ENCODE measurements at regions not wholly inside any gene's neighbourhood (a gene's known extent, or its start where the extent isn't known, plus 50 kb on each side); places are given as distances from the start of the nearest gene placed in this dataset.
"Not testable (repeated sequence)": the region's sequence is repeated elsewhere in the genome, so short reads cannot be mapped to it uniquely, and the experiment has no call there.

DNA sequence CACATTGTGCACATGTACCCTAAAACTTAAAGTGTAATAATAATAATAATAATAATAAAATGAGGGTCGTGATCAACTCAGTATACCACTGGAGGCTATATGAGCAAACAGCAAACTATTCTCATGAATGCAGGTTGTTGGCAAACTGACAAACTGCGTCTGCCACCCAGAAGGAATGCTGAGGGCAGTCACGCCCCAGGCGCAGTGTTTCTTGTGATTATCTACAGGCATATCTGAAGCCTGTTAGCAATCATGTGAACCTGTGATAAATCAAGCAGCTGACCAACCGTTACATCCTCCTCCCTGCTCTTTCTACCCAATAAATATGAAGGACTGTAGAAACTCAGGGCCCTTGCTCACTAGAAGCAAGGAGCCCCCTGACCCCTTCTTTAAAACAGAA lies 416.9 kb downstream of the CDH10 start:
- H3K27me3 ChIP-seq (ENCODE audit: control insufficient read depth, insufficient read depth, low read length); H3K27ac ChIP-seq (ENCODE audit: low read depth, low read length); H3K9me3 ChIP-seq (ENCODE audit: control insufficient read depth, insufficient read depth, low read length); H3K4me1 ChIP-seq (ENCODE audit: control insufficient read depth, insufficient read depth, low read length); H3K9ac ChIP-seq (ENCODE audit: low read depth, low read length); H3K36me3 ChIP-seq (ENCODE audit: control insufficient read depth, insufficient read depth, low read length); H3K4me3 ChIP-seq (ENCODE audit: low read depth, low read length): not testable (repeated sequence)

DNA sequence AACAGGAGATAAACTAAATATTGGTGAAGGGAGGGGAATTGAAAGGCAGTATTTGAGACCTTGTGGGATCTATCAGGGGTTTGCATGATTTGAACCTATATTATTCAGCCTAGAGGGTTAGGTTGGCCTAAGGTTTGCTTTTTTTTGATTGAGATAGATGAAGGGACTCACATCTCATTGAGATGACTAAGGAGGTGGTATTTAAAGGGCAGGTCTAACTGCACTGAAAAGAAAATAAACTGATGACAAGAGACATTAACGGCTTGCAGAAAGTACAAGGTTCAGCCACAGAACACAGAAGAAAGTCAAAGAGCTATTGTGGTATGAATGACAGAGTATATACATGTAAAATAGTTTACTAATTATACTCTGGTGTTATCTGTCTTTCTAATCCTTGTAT lies 412.7 kb downstream of the CDH10 start:
- H3K9ac ChIP-seq (ENCODE audit: low read depth, low read length): no peak overlapping the region
- H3K9me3 ChIP-seq (ENCODE audit: control insufficient read depth, insufficient read depth, low read length): no peaks in the 10 kb centered on the region
- H3K27ac ChIP-seq (ENCODE audit: low read depth, low read length): no peak overlapping the region
- no peak overlapping the region for H3K4me3 ChIP-seq (ENCODE audit: low read depth, low read length)
- H3K27me3 ChIP-seq (ENCODE audit: control insufficient read depth, insufficient read depth, low read length): no peaks in the 10 kb centered on the region
- no peaks in the 10 kb centered on the region for H3K36me3 ChIP-seq (ENCODE audit: control insufficient read depth, insufficient read depth, low read length)
- H3K4me1 ChIP-seq (ENCODE audit: control insufficient read depth, insufficient read depth, low read length): no peaks in the 10 kb centered on the region

DNA sequence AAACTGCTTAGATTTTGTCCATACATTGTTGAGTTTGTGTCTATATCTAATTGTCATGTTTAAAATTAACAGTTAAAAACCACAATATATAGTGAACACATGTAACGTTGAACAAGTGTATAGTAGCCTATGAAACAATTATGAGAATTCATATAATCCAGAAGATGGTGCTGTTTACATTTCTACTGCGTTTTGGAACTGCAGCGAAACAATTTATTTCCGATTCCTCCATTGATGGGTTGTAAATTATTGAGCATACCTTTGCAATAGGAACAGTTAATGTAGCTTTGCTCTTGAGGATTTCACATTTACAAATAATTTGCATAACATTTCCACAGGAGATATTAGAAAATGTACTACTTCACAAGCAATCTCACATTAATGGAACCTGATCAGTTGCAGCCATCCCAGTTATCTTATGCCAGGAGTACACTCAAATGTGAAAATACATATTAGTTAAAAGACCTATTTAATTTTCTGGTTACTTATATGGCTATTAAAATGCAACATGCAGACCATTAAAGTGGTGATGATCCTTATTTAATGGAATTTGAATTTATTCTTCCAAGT lies 411.8 kb downstream of the CDH10 start:
- H3K36me3 ChIP-seq (ENCODE audit: control insufficient read depth, insufficient read depth, low read length): no peaks in the 10 kb centered on the region
- H3K27me3 ChIP-seq (ENCODE audit: control insufficient read depth, insufficient read depth, low read length): no peaks in the 10 kb centered on the region
- H3K9me3 ChIP-seq (ENCODE audit: control insufficient read depth, insufficient read depth, low read length): no peaks in the 10 kb centered on the region
- H3K27ac ChIP-seq (ENCODE audit: low read depth, low read length): no peak overlapping the region
- no peak overlapping the region for H3K4me3 ChIP-seq (ENCODE audit: low read depth, low read length)
- H3K4me1 ChIP-seq (ENCODE audit: control insufficient read depth, insufficient read depth, low read length): no peaks in the 10 kb centered on the region
- no peak overlapping the region for H3K9ac ChIP-seq (ENCODE audit: low read depth, low read length)

DNA sequence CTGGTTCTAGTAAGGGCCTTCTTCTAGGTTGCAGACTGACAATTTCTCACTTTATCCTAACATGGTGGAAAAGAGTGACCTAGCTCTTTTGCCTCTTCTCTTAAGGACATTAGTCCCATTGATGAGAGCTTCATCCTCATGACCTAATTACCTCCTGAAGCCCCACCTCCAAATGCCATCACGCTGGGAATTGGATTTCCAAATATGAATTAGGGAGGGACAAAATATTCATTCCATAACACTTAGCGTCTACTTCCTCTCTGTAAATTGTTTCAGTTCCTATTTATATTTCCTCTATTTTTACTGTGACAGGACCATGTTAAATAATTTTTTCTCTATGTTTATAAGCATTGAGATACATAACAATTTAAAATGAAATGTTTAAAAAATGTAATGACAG lies 408.8 kb downstream of the CDH10 start:
- Histone ChIP-seq H3K27ac (ENCODE audit: low read depth, low read length) (no peak overlapping the region), H3K27me3 (ENCODE audit: control insufficient read depth, insufficient read depth, low read length) (no peaks in the 10 kb centered on the region), H3K4me1 (ENCODE audit: control insufficient read depth, insufficient read depth, low read length) (no peaks in the 10 kb centered on the region), H3K9ac (ENCODE audit: low read depth, low read length) (no peak overlapping the region), H3K9me3 (ENCODE audit: control insufficient read depth, insufficient read depth, low read length) (no peaks in the 10 kb centered on the region), H3K4me3 (ENCODE audit: low read depth, low read length) (no peak overlapping the region), H3K36me3 (ENCODE audit: control insufficient read depth, insufficient read depth, low read length) (no peaks in the 10 kb centered on the region)

DNA sequence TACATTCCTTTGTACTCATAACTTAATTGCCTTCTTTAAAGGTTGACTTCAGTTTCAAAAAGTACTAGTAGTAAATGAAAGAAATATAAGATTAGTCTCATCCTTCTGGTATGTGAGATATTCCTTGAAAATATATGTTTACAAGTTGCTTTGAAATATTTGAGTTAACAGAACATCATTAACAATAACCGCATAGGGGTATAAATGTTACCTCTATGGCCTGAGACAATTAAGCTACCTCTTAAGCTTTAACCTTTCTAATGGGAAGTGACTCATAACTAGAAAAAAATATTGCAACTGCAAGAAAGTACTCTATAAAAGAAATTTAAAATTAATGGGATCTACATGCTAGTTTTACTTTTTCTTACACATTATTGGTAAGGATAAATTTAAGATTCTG lies 399.0 kb downstream of the CDH10 start:
- H3K27ac ChIP-seq (ENCODE audit: low read depth, low read length): no peak overlapping the region
- no peak overlapping the region for H3K4me3 ChIP-seq (ENCODE audit: low read depth, low read length)
- no peak overlapping the region for H3K9ac ChIP-seq (ENCODE audit: low read depth, low read length)
- no peaks in the 10 kb centered on the region for H3K9me3 ChIP-seq (ENCODE audit: control insufficient read depth, insufficient read depth, low read length)
- no peaks in the 10 kb centered on the region for H3K36me3 ChIP-seq (ENCODE audit: control insufficient read depth, insufficient read depth, low read length)
- H3K27me3 ChIP-seq (ENCODE audit: control insufficient read depth, insufficient read depth, low read length): no peaks in the 10 kb centered on the region
- H3K4me1 ChIP-seq (ENCODE audit: control insufficient read depth, insufficient read depth, low read length): no peaks in the 10 kb centered on the region

DNA sequence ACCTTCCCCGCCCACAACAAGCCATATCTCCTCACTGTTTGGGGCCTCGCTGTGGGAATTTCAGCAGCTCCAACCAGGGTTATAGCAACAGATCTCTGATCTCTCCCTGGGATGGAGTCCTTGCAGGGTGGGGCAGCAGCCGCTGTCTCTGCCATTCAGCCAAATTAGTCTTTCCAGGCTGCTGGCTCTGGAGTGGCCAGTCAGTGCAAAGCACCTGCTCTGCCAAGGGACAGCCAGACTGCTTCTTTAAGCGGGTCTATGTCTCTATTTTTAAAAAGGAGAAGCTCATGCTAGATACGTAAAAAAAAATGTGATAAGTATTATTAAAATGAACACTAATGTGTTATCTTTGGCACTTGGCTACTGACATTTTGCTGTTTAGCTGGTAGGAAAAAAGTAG lies 380.2 kb downstream of the CDH10 start:
- no peaks in the 10 kb centered on the region for H3K27me3 ChIP-seq (ENCODE audit: control insufficient read depth, insufficient read depth, low read length)
- no peak overlapping the region for H3K27ac ChIP-seq (ENCODE audit: low read depth, low read length)
- H3K4me1 ChIP-seq (ENCODE audit: control insufficient read depth, insufficient read depth, low read length): no peaks in the 10 kb centered on the region
- H3K4me3 ChIP-seq (ENCODE audit: low read depth, low read length): no peak overlapping the region
- H3K9me3 ChIP-seq (ENCODE audit: control insufficient read depth, insufficient read depth, low read length): no peaks in the 10 kb centered on the region
- no peaks in the 10 kb centered on the region for H3K36me3 ChIP-seq (ENCODE audit: control insufficient read depth, insufficient read depth, low read length)
- no peak overlapping the region for H3K9ac ChIP-seq (ENCODE audit: low read depth, low read length)

DNA sequence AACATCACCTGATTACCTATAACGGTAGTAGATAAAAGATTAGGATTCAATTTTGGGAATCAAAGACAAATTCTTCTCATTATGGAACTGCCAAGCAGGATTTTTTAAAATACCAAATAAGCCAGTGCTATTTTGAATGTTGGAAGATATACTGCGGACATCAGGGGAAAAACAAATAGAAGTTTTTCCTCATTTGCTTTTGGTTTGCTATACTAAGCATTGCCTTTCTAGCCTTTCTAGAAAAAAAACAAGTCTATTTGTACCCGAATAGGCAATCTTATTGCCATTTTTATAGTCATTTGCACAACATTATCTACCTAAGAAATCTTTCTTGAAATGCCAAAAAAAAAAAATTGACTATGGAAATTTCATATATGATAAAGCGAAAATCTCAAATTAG lies 379.5 kb downstream of the CDH10 start:
- no peaks in the 10 kb centered on the region for H3K9me3 ChIP-seq (ENCODE audit: control insufficient read depth, insufficient read depth, low read length)
- H3K4me3 ChIP-seq (ENCODE audit: low read depth, low read length): no peak overlapping the region
- no peaks in the 10 kb centered on the region for H3K27me3 ChIP-seq (ENCODE audit: control insufficient read depth, insufficient read depth, low read length)
- no peaks in the 10 kb centered on the region for H3K36me3 ChIP-seq (ENCODE audit: control insufficient read depth, insufficient read depth, low read length)
- no peak overlapping the region for H3K27ac ChIP-seq (ENCODE audit: low read depth, low read length)
- no peak overlapping the region for H3K9ac ChIP-seq (ENCODE audit: low read depth, low read length)
- no peaks in the 10 kb centered on the region for H3K4me1 ChIP-seq (ENCODE audit: control insufficient read depth, insufficient read depth, low read length)

DNA sequence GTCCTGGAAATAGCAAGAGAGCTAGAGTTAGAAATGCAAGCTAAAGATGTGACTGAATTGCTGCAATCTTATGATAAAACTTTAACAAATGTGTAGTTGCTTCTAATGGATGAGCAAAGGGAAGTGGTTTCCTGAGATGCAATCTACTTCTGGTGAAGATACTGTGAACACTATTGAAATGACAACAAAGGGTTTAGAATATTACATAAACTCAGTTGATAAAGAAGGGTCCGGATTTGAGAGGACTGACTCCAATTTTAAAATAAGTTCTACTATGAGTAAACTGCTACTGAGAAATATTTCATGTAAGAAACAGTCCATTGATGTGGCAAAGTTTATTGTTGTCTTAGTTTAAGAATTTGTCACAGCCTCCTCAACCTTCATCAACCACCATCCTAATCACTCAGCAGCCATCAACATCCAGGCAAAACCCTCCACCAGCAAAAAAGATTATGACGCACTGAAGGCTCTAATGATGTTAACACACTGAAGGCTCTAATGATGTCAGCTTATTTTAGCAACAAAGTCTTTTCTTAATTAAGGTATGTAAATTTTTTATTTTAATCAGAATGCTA lies 376.2 kb downstream of the CDH10 start:
- no peaks in the 10 kb centered on the region for H3K36me3 ChIP-seq (ENCODE audit: control insufficient read depth, insufficient read depth, low read length)
- no peaks in the 10 kb centered on the region for H3K27me3 ChIP-seq (ENCODE audit: control insufficient read depth, insufficient read depth, low read length)
- no peak overlapping the region for H3K9ac ChIP-seq (ENCODE audit: low read depth, low read length)
- no peaks in the 10 kb centered on the region for H3K9me3 ChIP-seq (ENCODE audit: control insufficient read depth, insufficient read depth, low read length)
- H3K27ac ChIP-seq (ENCODE audit: low read depth, low read length): no peak overlapping the region
- H3K4me1 ChIP-seq (ENCODE audit: control insufficient read depth, insufficient read depth, low read length): no peaks in the 10 kb centered on the region
- no peak overlapping the region for H3K4me3 ChIP-seq (ENCODE audit: low read depth, low read length)

DNA sequence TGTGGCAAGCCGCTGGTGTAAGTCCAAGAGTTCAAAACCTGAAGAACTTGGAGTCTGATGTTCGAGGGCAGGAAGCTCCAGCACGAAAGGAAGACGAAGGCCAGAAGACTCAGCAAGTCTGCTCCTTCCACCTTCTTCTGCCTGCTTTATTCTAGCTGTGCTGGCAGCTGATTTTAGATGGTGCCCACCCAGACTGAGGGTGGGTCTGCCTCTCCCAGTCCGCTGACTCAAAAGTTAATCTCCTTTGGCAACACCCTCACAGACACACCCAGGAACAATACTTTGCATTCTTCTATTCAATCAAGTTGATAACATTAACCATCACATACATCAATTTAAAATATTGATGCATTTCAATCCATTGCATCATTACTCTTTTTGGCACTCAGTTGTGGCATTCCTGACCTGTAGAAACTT lies 373.1 kb downstream of the CDH10 start:
- H3K4me1 ChIP-seq (ENCODE audit: control insufficient read depth, insufficient read depth, low read length); H3K27ac ChIP-seq (ENCODE audit: low read depth, low read length); H3K9me3 ChIP-seq (ENCODE audit: control insufficient read depth, insufficient read depth, low read length); H3K9ac ChIP-seq (ENCODE audit: low read depth, low read length); H3K27me3 ChIP-seq (ENCODE audit: control insufficient read depth, insufficient read depth, low read length); H3K4me3 ChIP-seq (ENCODE audit: low read depth, low read length); H3K36me3 ChIP-seq (ENCODE audit: control insufficient read depth, insufficient read depth, low read length): not testable (repeated sequence)

DNA sequence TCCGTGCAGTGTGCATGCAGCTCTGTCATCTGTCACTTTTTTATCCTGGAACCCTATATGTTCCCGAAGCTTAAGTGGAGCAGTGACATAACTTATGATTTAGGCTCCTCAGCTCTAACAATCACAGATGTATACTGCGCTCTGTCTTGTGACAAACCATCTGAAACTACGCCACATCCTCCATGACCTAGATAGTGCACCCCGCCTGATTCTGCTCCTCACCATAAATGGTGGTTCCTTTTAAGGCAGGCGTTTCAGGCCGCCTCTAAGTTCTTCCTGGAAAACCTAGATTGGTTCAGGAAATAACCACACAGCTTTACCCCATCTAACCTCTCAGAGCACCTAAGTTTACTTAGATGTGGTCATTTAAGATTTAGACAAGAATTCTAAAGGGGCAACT lies 372.0 kb downstream of the CDH10 start:
- Histone ChIP-seq H3K27me3 (ENCODE audit: control insufficient read depth, insufficient read depth, low read length) (no peaks in the 10 kb centered on the region), H3K9ac (ENCODE audit: low read depth, low read length) (no peak overlapping the region), H3K27ac (ENCODE audit: low read depth, low read length) (no peak overlapping the region), H3K9me3 (ENCODE audit: control insufficient read depth, insufficient read depth, low read length) (no peaks in the 10 kb centered on the region), H3K4me3 (ENCODE audit: low read depth, low read length) (no peak overlapping the region), H3K4me1 (ENCODE audit: control insufficient read depth, insufficient read depth, low read length) (no peaks in the 10 kb centered on the region), H3K36me3 (ENCODE audit: control insufficient read depth, insufficient read depth, low read length) (no peaks in the 10 kb centered on the region)

DNA sequence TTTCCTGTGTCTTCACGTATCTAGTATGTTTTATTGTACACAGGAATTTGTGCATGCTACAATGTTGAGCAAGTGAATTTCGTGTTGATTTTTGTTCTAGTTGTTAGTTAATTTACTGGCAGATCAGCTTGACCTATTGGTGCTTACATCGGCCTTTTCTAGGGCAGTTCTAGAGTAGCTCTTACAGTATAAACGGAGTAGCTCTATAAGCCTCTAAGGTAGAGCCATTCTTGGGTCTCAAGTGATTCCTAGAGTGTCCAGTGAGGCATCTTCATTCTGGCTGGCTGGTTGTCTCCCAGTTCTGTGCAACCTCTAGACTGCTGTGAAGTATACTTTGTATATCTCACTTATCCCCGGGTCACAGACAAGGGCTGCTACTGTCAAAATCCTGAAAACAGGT lies 364.6 kb downstream of the CDH10 start:
- no peaks in the 10 kb centered on the region for H3K36me3 ChIP-seq (ENCODE audit: control insufficient read depth, insufficient read depth, low read length)
- H3K4me3 ChIP-seq (ENCODE audit: low read depth, low read length): no peak overlapping the region
- H3K9ac ChIP-seq (ENCODE audit: low read depth, low read length): no peak overlapping the region

DNA sequence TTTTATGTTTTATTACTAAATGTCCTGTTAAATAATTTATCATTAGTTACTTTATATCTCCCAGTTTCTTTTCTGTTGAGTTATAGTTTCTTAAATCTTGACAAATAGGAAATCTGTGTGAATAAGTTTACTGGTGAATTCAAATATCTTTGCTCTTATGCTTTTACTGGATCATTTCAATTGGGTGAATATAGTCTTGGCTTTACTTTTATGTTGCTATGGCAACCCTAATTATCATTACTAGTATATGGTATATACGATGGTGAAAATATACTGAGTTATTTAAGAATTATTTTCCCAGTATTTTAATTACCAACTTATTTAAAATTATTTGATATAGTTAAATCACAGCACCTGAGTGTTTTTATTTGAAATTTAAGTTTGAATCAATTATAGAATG lies 363.0 kb downstream of the CDH10 start:
- H3K9ac ChIP-seq (ENCODE audit: low read depth, low read length): no peak overlapping the region
- H3K4me3 ChIP-seq (ENCODE audit: low read depth, low read length): no peak overlapping the region
- no peak overlapping the region for H3K27ac ChIP-seq (ENCODE audit: low read depth, low read length)
- H3K36me3 ChIP-seq (ENCODE audit: control insufficient read depth, insufficient read depth, low read length): no peaks in the 10 kb centered on the region
- H3K27me3 ChIP-seq (ENCODE audit: control insufficient read depth, insufficient read depth, low read length): no peaks in the 10 kb centered on the region
- H3K4me1 ChIP-seq (ENCODE audit: control insufficient read depth, insufficient read depth, low read length): no peaks in the 10 kb centered on the region
- H3K9me3 ChIP-seq (ENCODE audit: control insufficient read depth, insufficient read depth, low read length): no peaks in the 10 kb centered on the region

More for the DNA sequence above, 364.6 kb downstream of the CDH10 start:
- Histone ChIP-seq H3K4me1 (ENCODE audit: control insufficient read depth, insufficient read depth, low read length) (no peaks in the 10 kb centered on the region), H3K27ac (ENCODE audit: low read depth, low read length) (no peak overlapping the region), H3K27me3 (ENCODE audit: control insufficient read depth, insufficient read depth, low read length) (no peaks in the 10 kb centered on the region), H3K9me3 (ENCODE audit: control insufficient read depth, insufficient read depth, low read length) (no peaks in the 10 kb centered on the region)

All from HUES48 (cell line).